ENCODE measurements at regions not wholly inside any gene's neighbourhood (a gene's known extent, or its start where the extent isn't known, plus 50 kb on each side); places are given as distances from the start of the nearest gene placed in this dataset.

- Histone ChIP-seq H3K27me3 (no peaks in the 10 kb centered on the region), H3K36me3 (no peaks in the 10 kb centered on the region), H3K9me3 (no peaks in the 10 kb centered on the region), H3K4me3 (no peak overlapping the region), H3K27ac (no peak overlapping the region), H3K4me1 (no peaks in the 10 kb centered on the region)
- intact Hi-C loops (cut with DNase I): no loop called here
- DNase-seq (no peak), ATAC-seq (no peak)
- TF ChIP-seq CTCF (IDR thresholded peaks at IDR 0.05): no peak
These were observed 559.0 kb upstream of the GOLIM4 start for GRCh38 chr3:168654700-168655099.

- H3K4me1 ChIP-seq: no peaks in the 10 kb centered on the region
- intact Hi-C loops (cut with DNase I): no loop called here
- no peak for ATAC-seq
- H3K9me3 ChIP-seq: no peaks in the 10 kb centered on the region
- DNase-seq: no peak
- H3K27me3 ChIP-seq: no peaks in the 10 kb centered on the region
- H3K27ac ChIP-seq: no peak overlapping the region
- H3K36me3 ChIP-seq: no peaks in the 10 kb centered on the region
- TF ChIP-seq CTCF (IDR thresholded peaks at IDR 0.05): no peak
- no peak overlapping the region for H3K4me3 ChIP-seq
These were observed 557.5 kb upstream of the GOLIM4 start for GRCh38 chr3:168653255-168653654.

GRCh38 chr3:168648321-168648720, 552.6 kb upstream of the GOLIM4 start:
- DNase-seq (no peak), ATAC-seq (no peak)
- Histone ChIP-seq H3K9me3 (no peaks in the 10 kb centered on the region), H3K36me3 (no peaks in the 10 kb centered on the region), H3K4me1 (no peaks in the 10 kb centered on the region), H3K4me3 (no peak overlapping the region), H3K27ac (no peak overlapping the region), H3K27me3 (no peaks in the 10 kb centered on the region)
- no peak for TF ChIP-seq CTCF (IDR thresholded peaks at IDR 0.05)
- intact Hi-C loops (cut with DNase I): no loop called here

- no peak for TF ChIP-seq CTCF (IDR thresholded peaks at IDR 0.05)
- H3K4me3 ChIP-seq: no peak overlapping the region
- DNase-seq (no peak), ATAC-seq (no peak)
- H3K9me3 ChIP-seq: no peaks in the 10 kb centered on the region
- H3K27ac ChIP-seq: no peak overlapping the region
- no peaks in the 10 kb centered on the region for H3K36me3 ChIP-seq
- intact Hi-C loops (cut with DNase I): no loop called here
- H3K27me3 ChIP-seq: no peaks in the 10 kb centered on the region
- H3K4me1 ChIP-seq: no peaks in the 10 kb centered on the region
These were observed 551.9 kb upstream of the GOLIM4 start for GRCh38 chr3:168647582-168647981.

- intact Hi-C loops (cut with DNase I): no loop called here
- ATAC-seq (no peak), DNase-seq (no peak)
- no peak for TF ChIP-seq CTCF (IDR thresholded peaks at IDR 0.05)
- no peaks in the 10 kb centered on the region for H3K36me3 ChIP-seq
- H3K4me3 ChIP-seq: no peak overlapping the region
- no peaks in the 10 kb centered on the region for H3K4me1 ChIP-seq
- no peaks in the 10 kb centered on the region for H3K27me3 ChIP-seq
- no peak overlapping the region for H3K27ac ChIP-seq
- H3K9me3 ChIP-seq: no peaks in the 10 kb centered on the region
These were observed 549.5 kb upstream of the GOLIM4 start for GRCh38 chr3:168645180-168645579.

GRCh38 chr3:168628549-168628948, 532.8 kb upstream of the GOLIM4 start:
- Histone ChIP-seq H3K27me3 (no peaks in the 10 kb centered on the region), H3K4me1 (no peaks in the 10 kb centered on the region), H3K9me3 (no peaks in the 10 kb centered on the region), H3K27ac (no peak overlapping the region), H3K4me3 (no peak overlapping the region), H3K36me3 (no peaks in the 10 kb centered on the region)
- DNase-seq (no peak), ATAC-seq (no peak)
- no peak for TF ChIP-seq CTCF (IDR thresholded peaks at IDR 0.05)
- intact Hi-C loops (cut with DNase I): no loop called here
